Mucosa of descending colon (tissue), 3 donors: ENCODE measurements at regions not wholly inside any gene's neighbourhood (a gene's known extent, or its start where the extent isn't known, plus 50 kb on each side); places are given as distances from the start of the nearest gene placed in this dataset.

Experiments used
- ATAC-seq: fragments of 200-7000 bp; cut with Tn5 transposase; one replicate; pipeline ENCODE4 v1.9.1; 2020; ENCODE audit warnings: mild to moderate bottlenecking, moderate library complexity
- DNase-seq, 3 donors: peaks; one replicate each; pipeline ENCODE4 v3.0.0-alpha.2; 2020
- H3K36me3 ChIP-seq: fragments of 200-600 bp; one replicate; pipeline ENCODE4 v1.8.0; 2021; ENCODE audit warnings: low read depth, mild to moderate bottlenecking
- H3K4me1 ChIP-seq: fragments of 200-600 bp; one replicate; pipeline ENCODE4 v1.8.0; 2021; ENCODE audit warnings: low read depth, mild to moderate bottlenecking
- H3K4me3 ChIP-seq: fragments of 200-600 bp; one replicate; pipeline ENCODE4 v1.8.0; 2021; ENCODE audit warnings: mild to moderate bottlenecking
- H3K9me3 ChIP-seq: fragments of 200-600 bp; one replicate; pipeline ENCODE4 v1.8.0; 2021; ENCODE audit warnings: mild to moderate bottlenecking
- CTCF ChIP-seq: fragments of 200-600 bp; IDR thresholded peaks from one replicate; pipeline ENCODE4 v1.8.0; 2022; ENCODE audit warnings: antibody characterized with exemption, mild to moderate bottlenecking
- intact Hi-C, 2 donors: fragments of 100-400 bp; cut with DNase I in 1 of 2; cut with micrococcal nuclease in 1 of 2; formaldehyde crosslinking; loops; one replicate each; pipeline versions ENCODE4 v1.11.0 to v1.11.1; 2022; cut with DNase I, micrococcal nuclease
- donor health status: DM: no; HTN: no; CAD: no; lungs with moderate emphysema.
- donor health status: DM: no; HTN: no; CAD: no.
- donor health status: DM: no; HTN: yes; CAD: no.

DNA sequence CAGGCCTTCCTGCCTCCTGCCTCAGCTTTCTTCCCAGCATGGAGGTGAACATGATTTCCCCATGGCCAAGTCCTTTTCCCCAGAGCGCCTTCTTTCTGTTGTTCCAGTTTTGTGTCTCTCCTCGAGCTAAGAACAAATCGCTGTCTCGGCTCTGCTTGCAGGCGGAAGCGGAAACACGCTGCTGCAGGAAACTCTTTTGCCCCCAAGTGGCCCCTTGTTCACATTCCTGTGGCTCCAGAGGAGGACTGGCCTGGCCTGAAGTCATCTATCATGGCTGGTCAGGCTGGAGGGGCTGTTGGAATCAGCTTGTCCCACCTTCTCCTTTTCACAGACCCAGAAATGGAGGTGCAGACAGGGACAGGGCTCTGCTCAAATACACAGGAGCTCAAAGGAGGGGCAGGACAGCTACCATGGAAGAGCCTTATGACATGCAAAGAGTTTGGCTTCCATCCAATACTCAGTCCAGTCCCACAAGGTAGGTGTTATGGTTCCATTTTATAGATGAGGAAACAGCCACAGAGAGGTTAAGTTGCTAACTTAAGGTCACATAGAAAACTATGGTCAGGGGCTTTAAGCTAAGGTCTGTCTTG, 182.2 kb upstream of the SYT13 start:
- no peak for ATAC-seq
- H3K4me1 ChIP-seq: no peaks in the 10 kb centered on the region

DNA sequence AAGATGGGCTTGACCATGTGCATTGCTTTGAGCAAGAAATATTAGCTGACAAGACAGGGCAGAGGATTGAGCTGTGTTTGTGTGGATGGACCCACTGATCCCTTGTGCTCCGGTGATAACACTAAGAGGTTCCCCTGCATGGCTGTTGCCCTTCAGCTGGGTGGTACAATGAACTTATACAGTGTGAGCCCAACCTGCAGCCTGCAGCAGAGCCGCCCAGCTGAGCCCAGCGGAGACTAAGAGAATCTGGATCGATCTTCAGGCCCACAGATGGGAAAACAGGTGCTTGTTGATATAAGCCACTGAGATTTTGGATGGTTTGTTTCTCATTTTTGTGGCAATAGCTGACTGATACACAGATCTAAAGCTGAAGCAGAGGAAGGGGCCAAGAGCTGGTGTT, 177.4 kb upstream of the SYT13 start:
- H3K36me3 ChIP-seq: no peaks in the 10 kb centered on the region
- no peaks in the 10 kb centered on the region for H3K9me3 ChIP-seq
- no peaks in the 10 kb centered on the region for H3K4me1 ChIP-seq
- H3K4me3 ChIP-seq: no peak overlapping the region
- DNase-seq (no peak), ATAC-seq (no peak)
- no peak for TF ChIP-seq CTCF
- intact Hi-C loops: no loop called here

More for the DNA sequence above, 182.2 kb upstream of the SYT13 start:
- no peak for DNase-seq
- intact Hi-C loops: no loop called here
- H3K4me3 ChIP-seq: no peak overlapping the region
- TF ChIP-seq CTCF: no peak
- no peaks in the 10 kb centered on the region for H3K9me3 ChIP-seq
- H3K36me3 ChIP-seq: no peaks in the 10 kb centered on the region

DNA sequence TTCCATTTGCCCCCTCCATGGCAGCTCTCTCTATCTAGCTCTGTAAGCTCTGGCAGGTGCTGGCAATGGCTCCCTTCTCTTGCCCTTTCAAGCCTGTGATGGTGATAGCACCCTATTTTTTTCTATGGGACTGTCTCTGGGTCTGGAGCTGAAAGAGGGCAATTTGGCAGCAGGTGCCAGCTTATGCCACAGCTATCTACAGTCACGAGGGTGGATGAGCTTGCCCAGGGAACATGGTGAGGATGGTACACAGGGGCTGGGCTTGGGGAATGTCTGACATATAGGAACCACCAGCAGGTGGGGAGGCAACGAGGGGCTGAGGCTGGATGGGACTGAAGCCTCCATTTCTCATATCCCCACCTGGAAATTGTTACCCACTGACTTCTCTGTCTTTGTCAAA, 175.4 kb upstream of the SYT13 start:
- Histone ChIP-seq H3K9me3 (no peaks in the 10 kb centered on the region), H3K4me1 (no peaks in the 10 kb centered on the region), H3K36me3 (no peaks in the 10 kb centered on the region), H3K4me3 (no peak overlapping the region)
- ATAC-seq (no peak), DNase-seq (no peak)
- no peak for TF ChIP-seq CTCF
- intact Hi-C loops: no loop called here

DNA sequence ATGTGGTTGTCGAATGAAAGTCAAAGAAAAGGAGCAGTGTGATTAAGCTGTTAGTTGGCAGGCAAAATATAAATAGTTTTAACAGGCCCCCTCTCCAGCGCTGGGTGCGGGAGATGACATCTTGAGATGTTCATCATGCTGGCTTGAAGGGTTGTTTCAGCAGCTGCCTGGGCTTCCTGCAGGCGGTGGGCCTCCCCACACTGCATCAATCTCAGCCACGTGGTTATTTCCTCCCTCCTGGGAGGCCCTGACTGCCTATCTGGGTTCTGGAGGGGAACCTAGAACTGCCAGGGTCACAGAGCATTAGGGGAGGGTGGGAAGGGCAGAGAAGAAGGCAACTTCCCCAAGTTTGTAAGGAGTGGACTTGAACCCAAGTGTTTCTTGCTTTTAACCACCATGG, 173.3 kb upstream of the SYT13 start:
- no peak for ATAC-seq
- no peaks in the 10 kb centered on the region for H3K36me3 ChIP-seq
- no peak for TF ChIP-seq CTCF
- no peak overlapping the region for H3K4me3 ChIP-seq
- no peaks in the 10 kb centered on the region for H3K4me1 ChIP-seq
- intact Hi-C loops: no loop called here
- DNase-seq: no peak
- H3K9me3 ChIP-seq: no peaks in the 10 kb centered on the region

GRCh38 chr11:45458269-45458668, 172.1 kb upstream of the SYT13 start:
- no peak overlapping the region for H3K4me3 ChIP-seq
- TF ChIP-seq CTCF: no peak
- DNase-seq: no peak
- H3K9me3 ChIP-seq: no peaks in the 10 kb centered on the region
- H3K4me1 ChIP-seq: no peaks in the 10 kb centered on the region
- intact Hi-C loops: no loop called here
- ATAC-seq: no peak
- H3K36me3 ChIP-seq: no peaks in the 10 kb centered on the region

GRCh38 chr11:45457649-45458048, 171.5 kb upstream of the SYT13 start:
- intact Hi-C loops: no loop called here
- H3K36me3 ChIP-seq: no peaks in the 10 kb centered on the region
- DNase-seq (no peak), ATAC-seq (no peak)
- TF ChIP-seq CTCF: no peak
- H3K9me3 ChIP-seq: no peaks in the 10 kb centered on the region
- no peak overlapping the region for H3K4me3 ChIP-seq
- no peaks in the 10 kb centered on the region for H3K4me1 ChIP-seq
